WI38 (cell line): ENCODE measurements at regions not wholly inside any gene's neighbourhood (a gene's known extent, or its start where the extent isn't known, plus 50 kb on each side); places are given as distances from the start of the nearest gene placed in this dataset.

Source experiments
- H3K4me3 ChIP-seq: 2 replicates; pipeline ENCODE4 v1.5.1; 2011; ENCODE audit warnings: low read depth, mild to moderate bottlenecking, control low read depth, low read length
- CTCF ChIP-seq: IDR thresholded peaks from 2 replicates; pipeline ENCODE4 v1.5.1; 2012; ENCODE audit warnings: low read depth, mild to moderate bottlenecking, control low read depth, low read length

GRCh38 chr18:61216051-61216450 is 117.2 kb upstream of the CDH20 start:
- no peak for TF ChIP-seq CTCF
- no peak overlapping the region for H3K4me3 ChIP-seq

GRCh38 chr18:61222206-61222605 is 111.0 kb upstream of the CDH20 start:
- no peak for TF ChIP-seq CTCF
- no peak overlapping the region for H3K4me3 ChIP-seq

GRCh38 chr18:61225336-61225735 is 107.9 kb upstream of the CDH20 start:
- no peak for TF ChIP-seq CTCF
- H3K4me3 ChIP-seq: no peak overlapping the region

GRCh38 chr18:61236356-61237057 is 96.7 kb upstream of the CDH20 start:
- no peak for TF ChIP-seq CTCF
- H3K4me3 ChIP-seq: no peak overlapping the region

- no peak for TF ChIP-seq CTCF
Observed at GRCh38 chr18:61237529-61237928, 95.7 kb upstream of the CDH20 start.

GRCh38 chr18:61239051-61239450 is 94.2 kb upstream of the CDH20 start:
- TF ChIP-seq CTCF: no peak
- H3K4me3 ChIP-seq: no peak overlapping the region

More at GRCh38 chr18:61237529-61237928, 95.7 kb upstream of the CDH20 start:
- H3K4me3 ChIP-seq: no peak overlapping the region

- TF ChIP-seq CTCF: no peak
- H3K4me3 ChIP-seq: no peak overlapping the region
Observed at GRCh38 chr18:61241260-61241853, 91.9 kb upstream of the CDH20 start.
